HG02885 (cell line): ENCODE measurements at regions not wholly inside any gene's neighbourhood (a gene's known extent, or its start where the extent isn't known, plus 50 kb on each side); places are given as distances from the start of the nearest gene placed in this dataset.

Experiments
- ATAC-seq: cut with Tn5 transposase; IDR thresholded peaks from one replicate; pipeline ENCODE4 v1.9.1; 2021; ENCODE audit warnings: mild to moderate bottlenecking; ENCODE audit not compliant: unreplicated experiment, poor library complexity

- no peak for ATAC-seq
These were observed 406.7 kb downstream of the GABRG2 start for GRCh38 chr5:162474239-162474638.

GRCh38 chr5:162484095-162484494 is 416.5 kb downstream of the GABRG2 start:
- ATAC-seq, result no peak

GRCh38 chr5:162484986-162485385 is 417.4 kb downstream of the GABRG2 start:
- ATAC-seq, result no peak

GRCh38 chr5:162485666-162486292 is 418.2 kb downstream of the GABRG2 start:
- no peak for ATAC-seq

- ATAC-seq, result no peak
These were observed 420.3 kb downstream of the GABRG2 start for GRCh38 chr5:162487528-162488525.

- ATAC-seq, result peak; percentile 67
These were observed 428.7 kb downstream of the GABRG2 start for GRCh38 chr5:162496100-162496808.

- peak; percentile 42 for ATAC-seq
These were observed 429.9 kb downstream of the GABRG2 start for GRCh38 chr5:162497455-162497854.

- ATAC-seq, result no peak
These were observed 435.2 kb downstream of the GABRG2 start for GRCh38 chr5:162502780-162503179.

- no peak for ATAC-seq
These were observed 436.2 kb downstream of the GABRG2 start for GRCh38 chr5:162503796-162504195.

GRCh38 chr5:162512935-162513565 is 445.5 kb downstream of the GABRG2 start:
- no peak for ATAC-seq

GRCh38 chr5:162514116-162514515 is 446.5 kb downstream of the GABRG2 start:
- ATAC-seq, result no peak

- no peak for ATAC-seq
These were observed 453.3 kb downstream of the GABRG2 start for GRCh38 chr5:162520878-162521277.

- no peak for ATAC-seq
These were observed 461.6 kb downstream of the GABRG2 start for GRCh38 chr5:162529209-162529608.

GRCh38 chr5:162529886-162530285 is 462.3 kb downstream of the GABRG2 start:
- ATAC-seq, result no peak

- ATAC-seq, result no peak
These were observed 475.9 kb downstream of the GABRG2 start for GRCh38 chr5:162543437-162543836.

- ATAC-seq, result no peak
These were observed 477.3 kb downstream of the GABRG2 start for GRCh38 chr5:162544905-162545304.

GRCh38 chr5:162550236-162550635 is 482.7 kb downstream of the GABRG2 start:
- no peak for ATAC-seq

GRCh38 chr5:162558120-162558519 is 490.5 kb downstream of the GABRG2 start:
- no peak for ATAC-seq

- ATAC-seq, result no peak
These were observed 500.1 kb downstream of the GABRG2 start for GRCh38 chr5:162567644-162568043.

GRCh38 chr5:162573758-162574157 is 506.2 kb downstream of the GABRG2 start:
- ATAC-seq, result no peak
